ENCODE measurements at regions not wholly inside any gene's neighbourhood (a gene's known extent, or its start where the extent isn't known, plus 50 kb on each side); places are given as distances from the start of the nearest gene placed in this dataset.

DNA sequence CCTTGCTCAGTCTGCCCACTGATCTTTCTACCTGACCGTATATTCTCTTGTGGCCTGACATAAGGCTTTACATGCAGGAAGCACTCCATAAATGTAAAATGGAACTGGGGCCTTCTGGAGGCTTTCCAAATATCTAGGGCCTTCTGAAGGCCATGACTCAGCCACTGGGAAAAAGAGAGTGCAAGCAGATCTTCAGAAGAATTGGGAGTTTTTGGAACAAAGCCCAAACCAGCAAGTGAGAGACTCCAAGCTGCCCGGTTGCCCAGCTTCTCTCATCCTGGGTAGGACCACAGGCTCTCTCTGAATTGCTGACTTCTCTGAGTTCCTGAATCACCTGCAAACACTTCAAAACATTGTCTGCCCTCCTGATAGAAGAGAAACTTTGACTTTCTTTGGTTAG is 107.9 kb upstream of the BMAL1 start:
- TF ChIP-seq, protein P1, sequence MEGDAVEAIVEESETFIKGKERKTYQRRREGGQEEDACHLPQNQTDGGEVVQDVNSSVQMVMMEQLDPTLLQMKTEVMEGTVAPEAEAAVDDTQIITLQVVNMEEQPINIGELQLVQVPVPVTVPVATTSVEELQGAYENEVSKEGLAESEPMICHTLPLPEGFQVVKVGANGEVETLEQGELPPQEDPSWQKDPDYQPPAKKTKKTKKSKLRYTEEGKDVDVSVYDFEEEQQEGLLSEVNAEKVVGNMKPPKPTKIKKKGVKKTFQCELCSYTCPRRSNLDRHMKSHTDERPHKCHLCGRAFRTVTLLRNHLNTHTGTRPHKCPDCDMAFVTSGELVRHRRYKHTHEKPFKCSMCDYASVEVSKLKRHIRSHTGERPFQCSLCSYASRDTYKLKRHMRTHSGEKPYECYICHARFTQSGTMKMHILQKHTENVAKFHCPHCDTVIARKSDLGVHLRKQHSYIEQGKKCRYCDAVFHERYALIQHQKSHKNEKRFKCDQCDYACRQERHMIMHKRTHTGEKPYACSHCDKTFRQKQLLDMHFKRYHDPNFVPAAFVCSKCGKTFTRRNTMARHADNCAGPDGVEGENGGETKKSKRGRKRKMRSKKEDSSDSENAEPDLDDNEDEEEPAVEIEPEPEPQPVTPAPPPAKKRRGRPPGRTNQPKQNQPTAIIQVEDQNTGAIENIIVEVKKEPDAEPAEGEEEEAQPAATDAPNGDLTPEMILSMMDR (IDR thresholded peaks at IDR 0.05), result no peak
- TF ChIP-seq POLR2AphosphoS5 (IDR thresholded peaks at IDR 0.05), result no peak

Measured in prostate gland (tissue), 2 donors.